Activated CD4-positive, alpha-beta T cell treated with anti-CD3 and anti-CD28 coated beads, Interleukin-2, Interleukin-4, amounts not matched to agents 100 ng/mL and 50 ng/mL, durations not matched to agents 16 hours and 8 hours (primary cell): ENCODE measurements at regions not wholly inside any gene's neighbourhood (a gene's known extent, or its start where the extent isn't known, plus 50 kb on each side); places are given as distances from the start of the nearest gene placed in this dataset.
"Not testable (repeated sequence)": the region's sequence is repeated elsewhere in the genome, so short reads cannot be mapped to it uniquely, and the experiment has no call there.

Source experiments
- DNase-seq: peaks from one replicate; pipeline ENCODE4 v3.0.0-alpha.2; 2020; ENCODE audit warnings: low spot score

DNA sequence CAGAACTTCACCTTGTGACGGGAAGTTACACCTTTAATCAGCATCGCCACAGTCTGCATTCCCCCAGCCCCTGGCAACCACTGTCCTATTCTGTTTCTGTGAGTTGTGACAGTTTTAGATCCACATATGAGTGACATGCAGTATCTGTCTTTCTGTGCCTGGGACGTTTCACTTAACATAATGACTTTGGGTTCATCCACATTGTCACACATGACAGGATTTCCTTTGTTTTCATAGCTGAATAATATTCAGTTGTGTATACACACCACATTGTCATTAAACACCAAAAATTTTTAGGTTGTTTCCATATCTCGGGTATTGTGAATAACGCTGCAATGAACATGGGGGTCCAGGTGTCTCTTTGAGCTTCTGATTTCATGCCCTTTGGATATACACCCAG, 62.6 kb upstream of the BDH1 start:
- DNase-seq = not testable (repeated sequence)

DNA sequence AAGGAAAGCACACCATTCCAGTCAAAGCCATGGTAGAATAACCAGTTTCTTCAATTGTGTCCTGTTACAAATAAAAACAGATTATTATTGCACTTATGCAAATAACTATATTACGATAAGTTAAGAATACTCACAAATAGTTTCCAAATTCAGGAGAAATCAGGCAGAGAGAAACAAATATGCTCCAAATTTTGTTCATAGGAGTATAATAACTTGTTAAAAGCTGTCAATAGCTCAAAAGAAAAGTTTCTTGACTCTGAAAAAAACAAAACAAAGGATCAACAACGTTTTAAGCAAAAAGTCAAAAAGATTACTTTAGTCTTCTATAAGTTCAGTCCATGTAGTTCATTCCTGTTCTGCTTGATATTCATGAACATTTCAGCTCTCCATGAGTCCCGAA, 59.7 kb upstream of the BDH1 start:
- DNase-seq = no peak

DNA sequence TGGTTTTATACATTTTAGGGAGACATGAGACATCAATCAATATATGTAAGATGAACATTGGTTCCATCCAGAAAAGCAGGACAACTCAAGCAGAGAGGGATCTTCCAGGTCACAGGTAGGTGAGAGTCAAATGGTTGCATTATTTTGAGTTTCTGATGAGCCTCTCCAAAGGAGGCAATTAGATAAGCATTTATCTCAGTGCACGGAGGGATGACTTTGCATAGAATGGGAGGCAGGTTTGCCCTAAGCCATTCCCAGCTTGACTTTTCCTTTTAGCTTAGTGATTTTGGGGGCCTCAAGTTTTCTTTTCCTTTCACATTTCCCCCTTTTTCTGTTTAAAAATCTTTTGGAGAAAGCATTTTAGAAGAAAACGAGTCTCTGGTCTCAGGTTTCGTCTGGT, 58.4 kb upstream of the BDH1 start:
- not testable (repeated sequence) for DNase-seq

DNA sequence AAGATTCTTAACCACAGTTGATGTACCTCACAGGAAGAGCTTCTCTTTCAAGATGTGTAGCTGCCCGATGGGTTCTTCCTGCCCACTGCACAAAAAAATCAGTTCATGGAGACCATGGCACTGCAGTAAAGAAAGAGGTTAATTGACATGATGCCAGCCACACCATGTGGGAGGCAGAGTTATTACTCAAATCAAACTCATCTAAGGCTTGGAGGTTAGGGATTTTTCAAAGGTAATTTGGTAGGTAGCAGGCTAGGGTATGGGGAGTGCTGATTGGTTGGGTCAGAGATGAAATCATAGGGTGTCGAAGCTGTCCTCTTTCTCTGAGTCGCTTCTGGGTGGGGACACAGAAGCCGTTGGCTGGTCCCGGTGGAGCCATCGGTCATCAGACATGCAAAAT, 57.4 kb upstream of the BDH1 start:
- DNase-seq = peak; percentile 35

DNA sequence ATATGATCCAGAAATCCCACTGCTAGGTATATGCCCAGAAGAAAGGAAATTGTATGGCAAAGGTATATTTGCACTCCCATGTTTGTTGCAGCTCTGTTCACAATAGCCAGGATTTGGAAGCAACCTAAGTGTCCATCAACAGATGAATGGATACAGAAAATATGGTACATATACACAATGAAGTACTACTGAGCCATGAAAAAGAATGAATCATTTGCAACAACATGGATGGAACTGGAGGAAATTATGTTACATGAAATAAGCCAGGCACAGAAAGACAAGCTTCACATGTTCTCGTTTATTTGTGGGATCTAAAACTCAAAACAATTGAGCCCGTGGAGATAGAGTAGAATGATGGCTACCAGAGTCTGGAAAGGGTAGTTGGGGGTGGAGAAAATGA, 55.5 kb upstream of the BDH1 start:
- no peak for DNase-seq

DNA sequence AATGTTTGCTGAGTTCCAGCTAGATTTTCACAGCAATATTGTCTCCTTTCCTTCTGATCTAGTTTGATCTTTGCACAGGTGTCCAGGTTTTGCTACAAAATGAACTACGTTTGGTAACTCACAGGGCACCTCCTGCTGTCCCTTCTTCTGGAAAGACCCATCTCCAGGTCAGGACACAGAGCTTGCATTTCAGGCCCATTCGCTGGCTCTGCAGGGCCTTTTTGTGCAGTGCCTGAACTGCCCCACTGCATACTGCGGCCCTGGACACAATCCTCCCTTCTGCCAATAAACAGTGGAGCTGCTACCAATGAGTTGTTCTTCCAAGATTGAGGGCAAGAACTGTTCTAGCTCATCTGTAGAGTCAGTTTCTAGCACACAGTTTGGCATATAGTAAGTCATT, 50.7 kb upstream of the BDH1 start:
- DNase-seq = no peak
